ENCODE measurements at regions not wholly inside any gene's neighbourhood (a gene's known extent, or its start where the extent isn't known, plus 50 kb on each side); places are given as distances from the start of the nearest gene placed in this dataset.

DNA sequence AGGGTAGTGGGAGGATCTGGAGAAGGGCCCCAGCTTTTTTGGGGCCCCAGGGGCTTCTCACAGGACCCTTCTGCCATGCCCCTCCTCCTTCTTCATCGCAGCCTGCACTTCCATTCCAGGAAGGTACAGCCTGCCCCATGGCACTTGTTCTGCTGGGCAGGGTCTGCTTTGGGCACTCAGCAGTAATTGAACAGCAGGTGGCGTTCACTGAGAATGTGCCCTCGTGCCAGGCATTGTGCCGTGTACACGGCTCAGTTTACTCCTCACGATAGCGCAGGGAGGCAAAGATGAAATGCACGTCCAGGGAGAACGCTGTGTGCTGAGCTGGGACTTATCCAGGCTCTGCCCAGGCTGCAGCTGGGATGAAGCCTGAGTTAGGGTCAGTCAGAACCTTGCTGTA is 54.8 kb upstream of the ASB18 start:
- TF ChIP-seq CTCF (optimal IDR thresholded peaks at IDR 0.05 in 1 of 3, IDR thresholded peaks at IDR 0.05 in 1 of 3, conservative IDR thresholded peaks at IDR 0.05 in 1 of 3; ENCODE audit: extremely low read depth in 1 of 3, insufficient read depth in 2 of 3, low read length in 3 of 3) (peak in 1 of 3 experiments; percentile 35), EZH2 (IDR thresholded peaks at IDR 0.05; ENCODE audit: low read length) (no peak)

Measured in keratinocyte (primary cell).